HEK293T (cell line): ENCODE measurements at regions not wholly inside any gene's neighbourhood (a gene's known extent, or its start where the extent isn't known, plus 50 kb on each side); places are given as distances from the start of the nearest gene placed in this dataset.

Source experiments
- FOXA1 ChIP-seq: fragments of 450-650 bp; IDR thresholded peaks from 2 replicates; pipeline ENCODE4 v1.6.1; 2016; ENCODE audit warnings: mild to moderate bottlenecking
- SUZ12 ChIP-seq: fragments of 450-650 bp; IDR thresholded peaks from 2 replicates; pipeline ENCODE4 v1.6.1; 2016; ENCODE audit warnings: mild to moderate bottlenecking

DNA sequence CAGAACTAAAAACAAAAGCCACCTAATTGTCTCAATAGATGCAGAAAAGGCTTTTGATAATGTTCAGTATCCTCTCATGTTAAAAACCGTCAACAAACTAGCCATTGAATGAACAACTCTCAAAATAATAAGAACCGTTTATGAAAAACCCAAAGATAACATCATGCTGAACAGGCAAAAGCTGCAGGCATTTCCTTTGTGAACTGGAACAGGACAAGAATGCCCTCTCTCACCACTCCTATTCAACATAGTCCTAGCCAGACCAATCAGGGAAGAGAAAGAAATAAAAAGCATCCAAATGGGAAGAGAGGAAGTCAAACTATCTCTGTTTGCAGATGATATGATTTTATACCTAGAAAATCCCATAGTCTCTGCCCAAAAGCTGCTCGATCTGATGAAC is 179.6 kb upstream of the EDNRB start:
- no peak for TF ChIP-seq SUZ12
- TF ChIP-seq FOXA1 = no peak
